HG03460 (cell line): ENCODE measurements at regions not wholly inside any gene's neighbourhood (a gene's known extent, or its start where the extent isn't known, plus 50 kb on each side); places are given as distances from the start of the nearest gene placed in this dataset.
A peak's percentile ranks its signal among the peaks of the same experiment; 100 is the strongest.
"Not testable (repeated sequence)": the region's sequence is repeated elsewhere in the genome, so short reads cannot be mapped to it uniquely, and the experiment has no call there.

Experiments
- ATAC-seq: cut with Tn5 transposase; IDR thresholded peaks from one replicate; pipeline ENCODE4 v1.9.1; 2021; ENCODE audit not compliant: unreplicated experiment

DNA sequence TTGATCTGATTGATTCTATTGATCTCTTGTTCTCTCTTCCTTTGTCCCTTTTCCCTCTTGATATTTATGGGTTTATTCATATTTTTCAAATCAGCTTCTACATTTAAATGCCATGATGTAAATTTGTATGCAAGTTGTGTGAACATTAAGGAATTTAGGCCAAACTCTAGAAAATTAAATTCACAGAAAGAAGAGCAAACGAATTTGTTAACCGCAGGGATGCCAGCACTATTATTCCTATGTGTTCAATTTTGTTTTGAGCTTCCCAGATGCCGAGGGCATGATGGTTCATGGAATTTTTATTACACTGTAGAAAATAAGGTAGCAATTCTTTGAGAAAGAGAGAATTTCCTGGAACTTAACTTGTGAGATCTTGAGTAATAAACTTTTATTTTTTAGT lies 220.9 kb downstream of the BUB3 start:
- no peak for ATAC-seq

DNA sequence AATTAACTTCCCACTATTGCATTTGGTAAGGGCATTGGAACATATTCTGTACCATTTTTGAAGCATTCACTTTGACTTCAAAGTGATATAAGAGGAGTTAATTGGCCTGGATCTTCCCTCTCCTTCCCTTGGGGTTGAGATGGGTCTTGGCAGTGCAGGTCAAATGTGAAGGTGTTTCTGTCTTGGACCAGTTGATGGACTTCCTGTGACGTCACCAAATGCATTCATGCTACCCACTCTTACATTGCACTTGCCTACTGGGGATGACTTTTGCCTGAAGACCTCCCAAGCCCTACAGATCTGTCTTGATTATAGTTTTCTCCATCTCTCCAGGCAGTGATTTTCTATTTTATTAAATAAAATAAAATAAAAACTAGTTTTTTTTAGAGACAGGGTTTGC lies 221.5 kb downstream of the BUB3 start:
- no peak for ATAC-seq

DNA sequence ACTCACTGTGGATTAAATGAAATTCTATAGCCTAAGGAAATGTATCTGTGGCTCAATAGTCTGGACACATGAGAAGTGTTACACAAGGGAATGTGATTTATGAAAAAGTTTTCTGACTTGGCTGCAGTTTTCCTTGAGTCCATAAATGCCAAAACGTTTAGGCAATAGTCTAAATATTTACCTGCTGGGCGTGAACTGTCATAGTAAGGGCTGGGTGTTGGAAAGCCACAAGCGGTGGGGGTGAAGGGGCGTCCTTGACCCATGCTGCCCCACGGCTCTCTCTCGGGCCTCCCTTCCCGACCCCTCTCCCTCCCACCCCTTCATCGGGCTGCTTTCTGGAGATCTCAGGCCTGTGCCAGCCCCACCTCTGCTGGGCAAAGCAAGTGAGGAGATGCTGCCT lies 223.7 kb downstream of the BUB3 start:
- no peak for ATAC-seq

DNA sequence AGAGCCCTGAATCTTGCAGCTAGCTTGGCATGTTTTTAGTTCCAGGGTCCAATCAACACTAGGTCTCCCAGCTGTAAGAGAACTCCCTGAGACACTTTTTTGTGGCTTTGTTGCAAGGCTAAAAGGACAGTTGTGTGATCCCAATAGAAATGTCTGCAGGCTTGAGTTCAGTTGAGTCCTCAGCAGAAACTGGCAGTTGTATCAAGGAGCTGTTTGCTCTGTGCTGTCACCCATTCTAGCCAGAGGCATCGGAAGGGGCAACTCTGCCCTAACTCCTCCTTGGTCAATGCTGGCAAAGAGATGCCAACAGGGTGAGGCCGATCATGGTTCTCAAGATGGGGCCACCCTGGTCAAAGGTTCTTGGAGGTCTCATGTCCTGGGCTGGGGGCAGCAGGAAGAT lies 224.1 kb downstream of the BUB3 start:
- no peak for ATAC-seq

DNA sequence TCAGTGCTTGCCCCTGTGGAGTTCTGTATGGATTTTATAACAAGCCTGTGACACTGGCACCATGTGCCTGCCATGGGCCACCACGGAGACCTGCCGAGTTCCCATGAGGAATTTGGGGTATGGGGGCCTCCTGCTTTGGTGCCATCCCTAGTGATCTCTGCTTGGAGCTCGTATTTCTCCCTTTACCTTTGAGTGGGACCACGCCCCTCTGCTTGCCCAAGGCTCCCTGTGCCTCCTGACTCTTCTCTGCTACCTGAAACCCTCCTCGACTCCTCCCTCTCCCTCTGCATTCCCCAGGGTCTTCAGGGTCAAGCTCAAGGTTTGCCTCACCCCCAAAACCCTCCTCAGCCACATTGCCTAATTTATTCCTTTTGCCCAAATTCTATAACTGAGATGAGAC lies 225.0 kb downstream of the BUB3 start:
- ATAC-seq, result no peak

DNA sequence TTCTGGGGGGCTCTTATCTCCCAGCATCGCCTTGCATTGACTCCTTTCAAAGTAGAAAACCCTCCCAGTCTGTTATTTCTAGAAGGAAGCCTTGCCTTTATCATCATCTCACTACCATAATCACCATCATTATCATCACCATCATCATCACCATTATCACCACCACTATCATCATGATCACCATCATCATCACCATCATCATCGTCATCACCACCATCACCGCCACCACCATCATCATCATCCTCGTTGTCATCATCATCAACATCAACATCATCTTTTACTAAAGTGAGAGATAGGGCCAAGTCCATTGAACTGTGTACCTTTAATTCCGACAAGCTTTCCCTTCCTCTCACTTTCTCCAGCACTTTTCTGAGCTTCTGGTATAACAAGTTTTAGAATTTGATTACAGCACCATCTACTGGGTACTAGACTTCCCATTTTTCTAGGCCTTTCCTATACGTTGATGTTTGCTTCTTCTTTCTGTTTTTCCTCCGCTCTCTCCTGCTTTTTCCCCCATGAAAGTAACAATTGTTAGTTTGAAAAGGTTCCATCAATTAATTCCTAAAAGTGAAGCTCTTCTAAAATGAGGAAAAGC lies 226.4 kb downstream of the BUB3 start:
- ATAC-seq, result no peak

DNA sequence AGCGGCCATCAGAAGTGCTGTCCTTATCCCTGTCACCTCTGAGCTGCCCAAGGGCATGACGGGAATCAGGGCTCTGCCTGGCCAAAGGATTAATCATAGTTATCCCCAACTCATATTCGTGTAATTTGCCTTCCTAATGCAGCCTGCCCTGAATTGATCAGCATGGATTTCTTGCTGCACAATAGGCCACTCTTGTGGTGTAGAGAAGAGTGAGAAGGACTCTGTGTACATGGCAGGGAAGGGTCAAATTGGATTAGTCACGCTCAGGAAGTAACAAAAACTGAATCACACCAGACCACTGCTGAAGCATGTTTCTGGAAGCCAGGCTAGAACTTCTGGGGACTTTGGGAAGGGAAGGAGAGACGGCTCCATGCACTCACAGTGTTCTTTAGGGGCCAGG lies 227.0 kb downstream of the BUB3 start:
- ATAC-seq, result no peak

DNA sequence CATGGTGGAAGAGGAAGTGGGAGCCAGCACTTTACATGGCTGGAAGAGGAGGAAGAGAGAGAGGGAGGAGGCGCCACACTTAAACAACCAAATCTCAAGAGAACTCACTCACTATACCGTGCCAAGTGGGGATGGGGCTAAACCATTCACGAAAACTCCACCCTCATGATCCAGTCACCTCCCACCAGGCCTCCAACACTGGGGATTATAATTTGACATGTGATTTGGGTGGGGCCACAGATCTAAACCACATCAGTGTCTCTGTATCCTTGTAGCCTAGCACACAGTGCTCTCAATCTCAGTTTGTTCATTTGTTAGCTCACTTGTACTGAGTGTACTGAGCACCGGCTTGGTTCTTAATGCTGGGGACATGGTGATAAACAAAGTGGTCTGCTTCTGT lies 228.3 kb downstream of the BUB3 start:
- no peak for ATAC-seq

DNA sequence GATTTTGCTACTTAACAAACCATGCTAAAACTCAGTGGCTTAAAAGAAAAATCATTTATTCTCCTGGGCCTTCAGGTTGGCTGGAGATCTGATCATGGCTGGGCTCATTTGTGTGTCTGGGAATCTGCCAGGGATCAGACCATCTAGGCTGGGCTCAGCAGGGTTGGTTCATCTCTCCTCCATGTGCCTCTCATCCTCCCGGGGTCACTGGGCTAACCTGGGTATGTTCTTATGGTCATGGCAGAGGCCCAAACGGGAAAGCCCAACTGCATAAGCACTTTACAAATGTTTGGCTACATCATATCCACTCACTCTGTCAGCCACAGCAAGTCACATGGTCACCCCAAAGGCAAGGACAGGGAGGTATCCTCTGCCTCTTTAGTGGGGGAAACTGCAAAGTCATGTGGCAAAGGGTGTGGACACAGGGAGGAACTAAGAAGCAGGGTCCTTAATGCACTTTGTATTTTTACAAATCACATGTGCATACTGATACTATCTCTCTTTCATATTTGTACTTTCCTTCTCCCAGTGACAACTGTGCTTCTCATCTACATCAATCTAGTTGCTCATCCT lies 231.4 kb downstream of the BUB3 start:
- ATAC-seq, result no peak

DNA sequence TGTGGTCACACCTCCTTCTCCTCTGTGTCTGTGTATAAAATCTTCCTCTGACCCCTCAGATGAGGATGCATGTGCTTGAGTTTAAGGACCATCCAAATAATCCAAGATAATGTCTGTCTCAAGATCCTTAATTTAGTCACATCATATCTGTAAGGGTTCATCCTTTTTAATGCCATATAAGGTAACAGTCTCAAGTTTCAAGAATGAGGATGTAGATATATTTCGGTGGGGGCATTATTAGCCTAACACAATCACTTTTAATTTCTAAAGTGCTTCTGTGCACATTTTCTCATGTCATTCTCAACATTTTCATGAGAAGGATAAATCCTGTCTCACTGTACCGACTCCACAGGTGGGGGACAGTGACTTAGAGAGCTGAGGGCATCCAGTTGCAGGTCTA lies 235.3 kb downstream of the BUB3 start:
- no peak for ATAC-seq

DNA sequence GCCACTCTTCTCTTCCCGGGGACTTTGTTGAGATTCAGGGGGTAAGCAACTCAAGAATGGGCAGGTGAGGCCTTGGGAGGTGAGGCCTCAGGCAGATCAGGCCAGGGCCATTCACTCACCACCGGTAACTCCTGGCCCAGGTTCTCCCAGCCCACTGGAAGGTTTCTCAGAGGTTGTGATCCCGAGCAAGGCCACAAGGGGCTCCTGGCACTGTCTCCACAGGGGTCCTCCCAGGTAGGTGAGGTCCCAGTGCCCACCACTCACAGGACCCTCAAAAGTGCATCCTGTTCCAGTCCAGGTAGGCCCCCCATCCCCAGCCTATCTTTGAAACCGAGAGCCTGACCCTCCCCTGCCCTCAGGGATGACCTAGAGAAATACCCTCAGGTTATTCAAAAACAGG lies 236.1 kb downstream of the BUB3 start:
- ATAC-seq, result no peak

DNA sequence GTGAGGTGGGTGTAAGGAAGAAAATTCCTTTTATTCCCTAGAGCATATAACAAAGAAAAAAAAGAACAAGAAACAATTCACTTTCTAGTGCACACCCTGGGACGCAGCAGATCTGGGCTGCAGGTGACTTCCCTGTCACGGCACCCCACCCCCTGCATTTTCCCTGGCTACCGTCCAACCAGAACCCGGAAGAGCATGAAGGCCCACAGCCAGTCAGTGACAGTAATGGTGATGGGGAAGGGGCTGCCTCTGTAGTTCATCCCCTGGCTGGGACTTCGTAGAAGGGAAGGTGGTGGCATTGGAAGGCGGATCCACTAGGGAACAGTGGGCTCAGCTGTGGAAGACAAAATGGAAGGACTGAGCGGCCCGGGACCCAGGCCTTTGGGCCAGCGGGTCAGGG lies 236.7 kb downstream of the BUB3 start:
- no peak for ATAC-seq

DNA sequence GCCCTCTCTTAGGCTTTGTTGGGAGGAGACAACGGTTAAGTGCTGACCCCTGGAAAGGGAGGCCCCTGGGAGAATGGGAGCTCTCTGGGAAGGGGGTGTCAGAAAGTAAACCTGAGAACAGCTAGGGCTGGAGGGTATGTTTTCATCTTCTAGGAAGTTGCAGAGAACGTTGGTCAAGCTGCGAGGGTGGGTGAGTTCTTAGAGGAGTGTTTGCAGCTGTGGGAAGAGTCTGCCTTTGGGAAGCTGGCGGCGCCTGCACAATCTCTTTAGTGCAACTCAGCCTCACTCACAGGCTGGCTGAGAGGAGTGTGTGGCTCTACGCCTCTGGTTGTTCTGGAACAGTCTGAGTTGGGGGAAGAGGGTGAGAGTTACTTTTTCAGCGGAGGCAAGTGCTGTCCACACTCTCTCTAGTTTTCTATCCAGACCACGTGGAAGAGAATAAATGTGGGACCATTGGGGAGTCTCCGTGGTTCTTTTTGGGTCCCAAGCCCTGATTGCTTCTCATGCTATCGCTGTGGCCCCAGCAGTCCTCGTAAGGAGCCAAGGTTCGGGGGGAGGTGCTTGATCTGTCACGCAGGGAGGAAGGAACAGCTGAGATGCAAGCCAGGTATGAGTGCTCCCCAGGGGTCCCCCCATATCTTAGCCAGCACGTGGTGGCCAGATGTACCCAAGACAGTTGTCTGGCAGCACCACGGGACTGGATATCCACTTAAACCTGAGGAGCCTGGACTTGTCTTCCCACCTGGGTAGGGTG lies 237.2 kb downstream of the BUB3 start:
- peak; percentile 15 for ATAC-seq

DNA sequence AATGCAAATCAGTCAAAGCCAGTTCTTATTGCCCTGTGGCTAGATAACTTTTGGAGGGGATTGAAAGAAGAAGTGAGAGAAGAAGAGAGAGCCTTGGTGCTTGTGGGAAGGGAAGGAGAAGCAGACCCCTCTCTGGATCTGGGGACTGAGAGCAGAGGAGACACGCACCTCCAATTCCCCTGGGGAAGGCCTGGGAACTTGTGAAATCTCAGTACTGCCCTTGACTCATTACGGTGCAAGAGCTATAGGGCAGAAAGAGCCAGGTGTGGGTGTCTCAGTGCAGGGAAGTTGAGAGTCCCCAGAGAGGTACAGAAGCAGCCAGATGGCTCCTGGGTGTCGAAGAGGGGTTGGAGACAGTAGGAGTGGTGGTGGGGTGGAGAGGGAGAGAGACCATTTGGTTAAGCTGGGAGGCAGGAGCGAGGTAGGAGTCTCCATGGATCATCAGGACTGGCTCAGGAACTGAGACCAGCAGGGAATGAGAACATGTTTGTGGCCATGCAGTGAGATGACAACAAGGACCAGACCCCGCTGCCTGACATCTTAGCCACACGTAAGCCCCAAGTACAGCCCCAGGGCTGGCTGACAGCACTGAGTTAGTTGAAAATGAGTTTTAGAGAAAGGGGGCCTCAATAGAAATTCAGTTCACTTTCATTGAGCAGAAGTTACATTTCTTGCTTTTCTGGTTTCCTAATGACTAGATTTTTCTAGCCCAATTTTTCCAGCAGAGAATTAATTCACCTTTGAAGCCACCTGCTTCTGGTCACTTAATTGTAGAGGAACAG lies 238.2 kb downstream of the BUB3 start:
- peak; percentile 93 for ATAC-seq

DNA sequence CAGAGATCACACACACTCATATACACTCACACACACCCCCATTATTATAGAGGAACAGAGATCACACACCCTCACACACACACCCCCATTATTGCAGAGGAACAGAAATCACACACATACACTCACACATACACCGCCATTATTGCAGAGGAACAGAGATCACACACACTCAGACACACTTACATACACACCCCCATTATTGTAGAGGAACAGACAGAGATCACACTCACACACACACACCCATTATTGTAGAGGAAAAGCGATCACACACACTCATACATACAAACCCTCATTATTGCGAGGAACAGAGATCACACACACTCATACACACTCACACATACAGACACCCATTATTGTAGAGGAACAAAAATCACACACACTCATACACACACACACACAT lies 239.0 kb downstream of the BUB3 start:
- ATAC-seq, result no peak

DNA sequence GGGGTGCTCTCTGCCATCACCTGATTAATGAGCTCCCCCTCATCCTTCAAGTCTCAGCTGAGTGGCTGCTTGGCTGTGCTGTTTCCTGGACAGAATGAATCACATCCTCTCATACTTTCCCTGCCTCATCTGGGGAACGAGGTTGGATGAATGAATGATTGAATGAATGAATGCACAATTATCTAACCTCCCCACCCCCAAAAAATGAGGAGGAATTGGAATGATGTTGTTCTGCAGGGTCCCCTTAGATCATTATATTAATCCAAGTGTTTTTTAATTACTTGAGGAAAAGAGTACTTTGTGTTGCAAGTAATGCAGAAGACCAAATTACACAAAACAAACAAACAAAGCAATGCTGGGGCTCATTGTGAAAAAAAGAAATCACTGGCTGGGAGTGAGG lies 240.2 kb downstream of the BUB3 start:
- ATAC-seq, result no peak

DNA sequence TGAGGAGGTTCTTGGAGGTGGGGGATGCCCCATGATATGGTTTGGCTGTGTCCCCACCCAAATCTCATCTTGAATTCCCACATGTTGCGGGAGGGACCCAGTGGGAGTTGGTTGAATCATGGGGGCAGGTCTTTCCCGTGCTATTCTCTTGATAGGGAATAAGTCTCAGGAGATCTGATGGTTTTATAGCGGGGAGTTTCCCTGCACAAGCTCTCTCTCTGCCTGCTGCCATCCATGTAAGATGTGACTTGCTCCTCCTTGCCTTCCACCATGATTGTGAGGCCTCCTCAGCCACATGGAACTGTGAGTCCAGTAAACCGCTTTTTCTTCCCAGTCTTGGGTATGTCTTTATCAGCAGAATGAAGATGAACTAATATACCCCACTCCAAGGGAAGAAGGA lies 241.0 kb downstream of the BUB3 start:
- ATAC-seq, result not testable (repeated sequence)

DNA sequence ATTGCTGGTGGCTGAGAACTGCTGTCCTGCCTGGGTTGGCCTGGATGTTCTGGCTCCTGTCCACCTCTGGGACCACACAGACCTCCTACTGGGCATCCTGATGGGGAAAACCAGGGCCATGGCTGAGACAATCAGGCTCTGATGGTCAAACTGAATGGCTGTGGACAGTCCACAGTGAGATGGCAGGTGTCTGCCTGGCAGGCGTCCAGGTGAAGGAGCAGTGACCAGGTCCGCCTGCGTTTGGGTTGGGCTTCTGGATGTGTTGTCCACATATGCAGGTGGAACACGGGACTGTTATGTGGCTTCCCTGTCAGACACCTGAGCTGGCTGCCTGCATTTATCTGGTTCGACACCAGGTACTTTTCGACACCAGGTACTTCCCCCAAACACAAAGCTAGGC lies 241.7 kb downstream of the BUB3 start:
- ATAC-seq, result no peak

DNA sequence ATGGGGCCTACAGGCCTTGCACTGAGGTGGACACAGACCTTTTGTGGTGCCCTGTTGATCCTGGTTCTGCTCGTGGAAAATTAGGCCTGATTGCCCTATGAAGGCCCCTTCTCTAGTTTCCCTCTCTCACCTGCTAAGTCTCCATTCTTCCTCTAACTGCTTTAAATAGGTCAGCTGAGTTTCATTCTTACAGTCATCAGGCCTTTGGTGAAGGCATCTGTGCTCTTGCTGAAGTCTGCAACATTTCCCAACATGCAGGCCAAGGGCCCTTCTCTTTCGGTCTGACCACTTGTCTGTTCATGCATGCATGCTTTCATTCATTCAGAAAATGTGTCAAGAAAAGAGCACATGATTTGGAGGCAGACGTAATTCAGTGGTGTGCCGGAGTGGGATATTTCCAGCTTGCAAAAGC lies 244.0 kb downstream of the BUB3 start:
- ATAC-seq, result peak; percentile 74

DNA sequence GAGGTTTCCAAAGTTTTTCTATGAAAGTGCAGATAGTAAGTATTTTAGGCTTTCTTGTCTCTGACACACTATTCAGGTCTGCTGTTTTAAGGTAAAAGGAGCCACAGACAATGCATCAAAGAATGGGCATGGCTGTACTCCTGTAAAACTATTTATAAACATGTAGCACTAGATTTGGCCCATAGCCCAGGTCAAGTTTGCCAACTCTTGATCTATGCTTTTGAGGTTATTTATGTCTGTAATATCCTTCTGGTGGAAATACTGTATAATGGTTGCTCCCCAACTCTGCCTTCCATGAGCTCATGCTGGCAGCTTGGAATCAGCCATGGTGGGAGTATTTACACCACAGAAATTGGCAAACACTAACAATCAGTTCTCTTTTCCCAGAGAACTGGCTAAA lies 244.6 kb downstream of the BUB3 start:
- no peak for ATAC-seq

DNA sequence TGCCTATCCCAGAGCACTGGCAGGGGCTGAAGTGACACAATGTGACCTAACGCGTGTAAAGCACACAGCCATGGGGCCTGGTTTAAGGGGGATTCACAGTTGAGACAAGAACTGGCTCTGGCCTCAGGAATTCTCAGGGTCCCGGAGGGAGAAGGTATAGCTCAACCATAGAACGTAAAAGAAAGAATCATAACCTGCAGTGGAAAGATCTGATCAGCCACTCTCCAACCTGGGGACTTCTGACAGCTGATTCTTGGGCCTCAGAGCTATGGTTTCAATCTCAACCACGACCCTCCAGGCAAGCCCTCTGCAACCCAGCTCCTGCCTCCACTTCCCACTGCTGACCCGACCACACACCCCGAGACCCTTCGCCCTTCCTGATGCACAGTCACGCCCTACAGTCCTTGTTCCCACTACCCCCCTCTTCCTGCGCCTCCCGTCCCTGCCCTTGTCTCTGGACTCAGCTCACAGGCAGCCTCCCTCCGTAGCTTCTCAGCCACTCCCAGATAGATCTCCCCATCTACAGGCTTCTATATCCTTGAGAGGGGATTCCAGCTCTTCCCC lies 245.2 kb downstream of the BUB3 start:
- ATAC-seq, result no peak

DNA sequence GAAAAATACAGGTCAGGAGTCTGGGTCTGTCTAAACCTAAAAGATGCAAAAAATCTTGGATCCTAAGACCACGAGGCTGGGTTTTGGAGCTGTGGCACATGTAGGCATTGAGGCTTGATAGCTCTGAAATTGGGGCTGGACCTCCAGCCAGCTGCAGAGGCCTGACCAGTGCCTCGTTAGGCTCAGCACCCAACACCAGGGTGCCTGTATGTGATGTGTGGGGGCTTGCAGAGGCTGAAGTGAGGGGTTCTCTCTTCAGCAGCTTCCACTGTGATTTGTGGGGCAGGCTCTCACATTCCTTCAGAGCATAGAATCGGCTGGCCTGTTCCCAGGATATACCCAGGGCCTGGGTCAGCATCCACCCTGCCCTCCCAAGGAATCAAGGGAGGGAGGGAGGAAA lies 247.8 kb downstream of the BUB3 start:
- no peak for ATAC-seq
